ENCODE measurements at regions not wholly inside any gene's neighbourhood (a gene's known extent, or its start where the extent isn't known, plus 50 kb on each side); places are given as distances from the start of the nearest gene placed in this dataset.
"Not testable (repeated sequence)": the region's sequence is repeated elsewhere in the genome, so short reads cannot be mapped to it uniquely, and the experiment has no call there.

DNA sequence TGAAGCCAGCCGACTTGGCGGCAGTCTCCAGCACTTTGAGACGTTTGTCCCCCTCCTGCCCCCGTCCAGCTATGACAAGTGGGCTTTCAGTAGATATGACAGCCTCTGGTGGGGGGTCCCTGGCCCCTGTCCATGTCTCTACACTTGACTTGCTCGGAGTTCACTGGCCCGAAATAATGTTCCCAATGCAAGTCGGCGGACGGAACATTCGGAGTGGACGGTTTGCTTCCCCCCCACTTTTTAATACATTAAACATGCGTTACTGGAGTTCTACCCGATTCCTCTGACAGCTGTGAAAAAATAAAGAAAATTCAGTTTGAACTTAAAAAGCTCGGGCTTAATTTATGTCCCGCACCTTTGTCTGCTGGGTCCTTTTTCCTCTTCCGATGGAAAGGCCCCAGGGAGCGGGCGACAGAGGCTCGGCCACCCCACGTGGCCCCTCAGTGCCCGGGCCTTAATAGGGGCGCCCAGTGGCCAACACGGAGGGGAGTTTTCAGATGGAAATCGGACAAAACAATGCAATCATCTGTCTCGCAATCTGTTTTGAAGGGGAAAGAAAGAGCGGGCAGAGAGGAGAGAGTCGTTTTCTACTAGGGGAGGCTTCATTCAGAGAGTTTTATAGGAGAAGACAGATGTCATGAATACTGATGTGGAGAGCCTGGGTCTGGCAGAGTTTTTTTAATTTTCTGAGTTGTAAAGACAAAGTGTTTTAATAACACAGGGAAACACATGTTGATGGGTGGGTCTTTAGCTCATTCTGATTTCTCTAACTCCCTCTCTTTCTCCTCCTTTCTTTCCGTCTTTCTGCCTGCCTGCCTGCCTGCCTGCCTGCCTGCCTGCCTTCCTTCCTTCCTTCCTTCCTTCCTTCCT lies 50.2 kb downstream of the SMIM38 start:
- no peak for DNase-seq (ENCODE audit: low read depth in 4 of 4, low spot score in 2 of 4)

- DNase-seq (ENCODE audit: low read depth in 4 of 4, low spot score in 2 of 4) = not testable (repeated sequence)
Observed at GRCh38 chr11:69206613-69206965, 50.9 kb downstream of the SMIM38 start.

GRCh38 chr11:69207165-69207889 lies 51.6 kb downstream of the SMIM38 start:
- DNase-seq (ENCODE audit: low read depth in 4 of 4, low spot score in 2 of 4) = no peak

DNA sequence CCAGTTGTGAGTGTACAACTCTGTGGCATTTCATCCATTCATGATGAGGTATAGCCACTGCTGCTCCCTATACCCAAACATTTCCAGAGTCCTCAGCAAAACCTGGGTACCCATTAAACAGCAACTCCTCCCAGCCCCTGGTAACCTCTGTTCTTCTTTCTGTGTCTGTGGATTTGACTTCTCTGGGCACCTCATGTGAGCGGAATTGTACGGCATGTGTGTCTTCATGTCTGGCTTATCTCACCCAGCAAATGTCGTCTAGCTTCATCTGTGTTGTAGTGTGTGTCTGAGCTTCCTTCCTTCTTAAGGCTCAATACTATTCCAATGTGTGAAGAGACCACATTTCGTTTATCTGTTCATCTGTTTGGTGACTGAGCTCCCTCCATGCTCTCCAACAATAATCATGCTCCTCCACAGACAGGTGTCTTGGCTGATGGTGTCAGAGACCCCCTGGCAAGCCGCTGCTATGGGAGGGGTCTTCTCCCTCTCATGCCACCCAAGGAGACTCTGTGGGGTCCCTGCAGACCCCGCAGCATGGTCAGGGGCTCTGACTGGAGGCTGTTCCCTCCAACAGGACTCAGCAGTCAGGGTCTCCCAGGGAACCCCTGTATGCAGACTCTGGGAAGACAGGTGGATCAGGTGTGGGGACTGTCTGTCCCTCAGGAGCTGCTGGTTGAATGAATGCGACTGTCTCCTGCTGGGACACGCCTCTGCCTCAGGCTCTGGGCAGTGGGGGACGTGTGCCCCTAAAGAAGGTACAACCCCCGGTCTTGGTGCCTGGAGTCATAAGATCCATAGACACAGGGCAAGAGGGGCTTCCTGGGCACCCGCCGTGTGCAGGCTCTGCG lies 52.7 kb downstream of the SMIM38 start:
- DNase-seq (ENCODE audit: low read depth in 4 of 4, low spot score in 2 of 4) = no peak

- no peak for DNase-seq (ENCODE audit: low read depth in 4 of 4, low spot score in 2 of 4)
Observed at GRCh38 chr11:69209038-69209350, 53.3 kb downstream of the SMIM38 start.

DNA sequence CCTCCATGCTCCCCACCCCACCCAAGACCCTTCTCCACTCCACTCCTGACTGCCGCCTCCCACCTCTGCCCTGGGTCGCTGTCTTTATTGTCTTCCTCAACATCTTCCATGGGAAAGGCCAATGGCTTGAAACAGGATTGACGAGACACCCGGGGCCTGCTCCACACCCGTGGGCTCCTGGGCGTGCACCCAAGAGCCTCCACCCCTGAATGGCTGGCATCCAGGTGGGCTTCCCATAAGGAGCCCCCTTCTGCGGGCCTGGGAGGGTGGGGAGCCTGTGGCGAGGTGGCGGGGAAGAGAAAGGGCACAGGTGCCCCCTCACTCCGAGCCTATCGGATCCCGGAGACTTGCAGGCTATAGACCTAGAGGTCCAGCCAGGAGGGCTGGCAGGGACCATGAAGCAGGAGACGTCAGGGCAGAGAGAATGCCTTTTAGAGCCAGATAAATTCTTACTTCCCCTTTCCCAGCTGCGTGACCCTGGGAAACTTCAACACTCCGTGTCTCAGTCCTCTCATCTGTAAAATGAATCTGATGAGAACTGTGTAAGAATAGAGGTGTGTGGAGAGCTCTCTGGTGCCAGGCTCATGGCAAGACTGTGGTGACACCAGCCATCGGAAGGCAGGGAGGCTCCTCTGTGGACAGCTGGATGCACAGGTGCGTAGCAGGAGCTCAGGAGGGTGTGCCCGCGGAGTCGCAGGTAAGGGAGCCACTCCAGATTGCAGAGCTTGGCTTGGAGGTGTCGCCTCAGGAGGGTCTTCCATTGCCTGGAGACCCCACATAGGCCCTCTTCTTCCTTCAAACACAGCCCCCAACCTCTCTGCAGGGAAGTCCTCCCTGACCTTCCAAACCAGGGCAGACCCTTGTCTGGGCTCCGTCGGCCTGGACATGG lies 53.9 kb downstream of the SMIM38 start:
- DNase-seq (ENCODE audit: low read depth in 4 of 4, low spot score in 2 of 4) = no peak

DNA sequence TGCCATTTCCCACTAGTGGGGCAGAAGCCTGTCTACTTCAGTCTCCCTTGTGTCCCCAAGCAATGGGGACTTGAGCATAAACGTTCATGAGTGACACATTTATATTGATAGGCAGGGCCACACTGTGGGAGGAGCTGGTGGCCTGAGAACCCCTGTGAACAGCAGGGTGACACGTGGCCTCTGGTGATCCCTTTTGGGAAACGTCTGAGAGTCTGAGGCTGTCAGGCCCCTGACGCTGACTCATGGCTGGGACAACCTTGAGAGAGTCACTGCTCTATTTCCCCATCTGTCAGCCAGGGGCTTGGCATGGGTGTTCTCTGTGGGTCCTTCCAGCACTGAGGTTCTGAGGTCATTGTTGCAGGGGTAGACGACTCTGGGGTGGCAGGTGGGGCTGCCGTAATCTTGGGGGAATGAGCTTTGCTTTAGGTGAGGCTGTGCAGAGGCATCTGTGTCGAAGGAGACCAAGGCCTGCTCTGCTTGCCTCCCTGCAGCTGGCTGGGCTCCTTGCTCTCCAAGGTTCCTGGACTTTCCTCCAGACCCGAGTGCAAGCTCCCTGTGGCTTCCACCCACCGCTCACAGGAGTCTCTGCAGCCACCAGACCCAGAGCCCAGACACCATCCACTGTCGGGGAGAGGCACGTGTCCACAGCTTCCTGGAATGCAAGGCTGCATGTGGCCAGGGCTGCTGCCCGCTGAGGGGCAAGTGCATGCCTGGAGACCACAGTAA lies 54.7 kb downstream of the SMIM38 start:
- DNase-seq (ENCODE audit: low read depth in 4 of 4, low spot score in 2 of 4) = no peak

GRCh38 chr11:69211540-69211919 lies 55.8 kb downstream of the SMIM38 start:
- no peak for DNase-seq (ENCODE audit: low read depth in 4 of 4, low spot score in 2 of 4)

DNA sequence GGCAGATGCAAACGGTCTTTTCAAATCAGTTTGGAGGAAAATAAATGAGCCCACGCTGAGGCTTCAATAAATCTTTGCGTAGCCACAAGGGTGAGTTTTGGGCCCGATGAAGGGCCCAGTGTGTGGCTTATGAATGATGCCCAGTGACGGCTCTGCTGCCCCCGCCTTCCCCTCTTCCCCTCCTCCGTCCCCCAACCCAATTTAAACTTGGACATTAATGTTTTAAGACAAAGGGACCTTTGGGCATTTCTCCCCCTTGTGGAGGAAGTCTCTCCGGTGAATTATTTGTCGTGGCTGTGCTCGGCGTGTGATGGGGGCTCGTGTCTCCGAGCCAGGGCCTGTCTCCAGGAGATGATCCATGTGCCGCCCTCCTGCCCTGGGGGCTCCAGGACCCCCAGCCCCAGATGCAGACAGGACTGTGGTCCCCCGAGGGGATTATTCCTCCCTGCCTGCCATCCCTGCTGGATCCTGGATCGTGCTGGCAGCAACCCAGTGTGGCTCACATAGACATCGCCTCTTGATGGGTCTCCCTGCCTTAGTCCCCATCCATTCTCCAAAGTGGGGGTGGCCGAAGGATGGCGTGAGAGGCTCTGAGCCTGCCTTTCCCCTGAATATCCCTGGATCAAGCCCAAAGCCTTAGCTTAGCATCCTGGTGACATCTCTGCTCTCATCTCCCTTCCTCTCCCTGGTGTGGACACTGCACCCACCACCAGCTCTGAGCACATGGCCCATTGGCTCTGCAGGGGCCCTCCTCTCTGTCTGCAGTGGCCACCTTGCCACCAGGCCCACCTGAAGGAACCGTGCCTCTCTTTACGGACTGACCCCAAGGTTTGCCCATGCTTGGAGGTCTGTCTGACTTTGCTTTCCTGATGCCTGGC lies 56.4 kb downstream of the SMIM38 start:
- no peak for DNase-seq (ENCODE audit: low read depth in 4 of 4, low spot score in 2 of 4)

- no peak for DNase-seq (ENCODE audit: low read depth in 4 of 4, low spot score in 2 of 4)
Observed at GRCh38 chr11:69212798-69213110, 57.0 kb downstream of the SMIM38 start.

- no peak for DNase-seq (ENCODE audit: low read depth in 4 of 4, low spot score in 2 of 4)
Observed at GRCh38 chr11:69213316-69213715, 57.6 kb downstream of the SMIM38 start.

- DNase-seq (ENCODE audit: low read depth in 4 of 4, low spot score in 2 of 4) = no peak
Observed at GRCh38 chr11:69213964-69214363, 58.2 kb downstream of the SMIM38 start.

GRCh38 chr11:69215216-69215615 lies 59.5 kb downstream of the SMIM38 start:
- DNase-seq (ENCODE audit: low read depth in 4 of 4, low spot score in 2 of 4) = no peak

GRCh38 chr11:69215784-69216415 lies 60.2 kb downstream of the SMIM38 start:
- no peak for DNase-seq (ENCODE audit: low read depth in 4 of 4, low spot score in 2 of 4)

DNA sequence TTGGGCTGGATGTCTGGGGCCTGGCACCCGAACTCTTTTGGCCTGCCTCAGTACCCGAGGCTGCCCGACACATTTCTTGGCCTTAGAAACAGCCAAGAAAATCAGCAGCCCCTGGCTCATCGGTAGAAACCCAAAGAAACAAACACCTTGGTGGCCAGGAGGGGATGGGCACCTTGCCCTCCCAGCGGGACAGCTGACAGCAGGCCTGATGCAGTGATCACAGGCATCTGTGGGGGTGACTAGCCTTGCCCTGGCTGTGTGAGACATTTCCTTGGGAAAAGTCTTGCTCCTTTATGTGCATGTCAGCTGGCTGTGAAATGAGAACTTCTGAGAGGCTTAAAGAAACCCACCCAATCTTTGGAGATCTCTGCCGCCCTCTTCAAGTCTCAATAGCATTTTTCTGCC lies 60.9 kb downstream of the SMIM38 start:
- DNase-seq (ENCODE audit: low read depth in 4 of 4, low spot score in 2 of 4) = no peak

GRCh38 chr11:69217276-69218105 lies 61.8 kb downstream of the SMIM38 start:
- no peak for DNase-seq (ENCODE audit: low read depth in 4 of 4, low spot score in 2 of 4)

DNA sequence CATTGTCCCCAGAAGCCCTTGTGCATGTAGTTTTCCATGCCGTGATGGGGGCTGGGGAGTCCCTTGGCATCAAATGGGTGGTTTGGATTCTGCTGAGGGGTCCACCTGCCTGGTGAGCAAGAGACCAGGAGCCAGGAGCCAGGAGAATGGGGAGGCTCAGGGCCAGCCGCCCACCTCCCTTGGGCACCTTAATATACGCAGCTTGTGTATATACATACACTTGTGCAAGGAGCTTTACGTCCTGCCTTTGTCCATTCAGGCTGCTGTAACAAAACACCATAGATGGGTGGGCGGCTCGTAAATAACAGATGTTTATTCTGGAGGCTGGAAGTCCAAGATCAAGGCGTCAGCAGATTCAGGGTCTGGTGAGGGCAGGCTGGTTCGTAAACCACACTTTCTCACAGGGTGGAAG lies 62.5 kb downstream of the SMIM38 start:
- DNase-seq (ENCODE audit: low read depth in 4 of 4, low spot score in 2 of 4) = no peak

Measured in left renal cortex interstitium (tissue), 4 donors.